Prostate gland (tissue), 2 donors: ENCODE measurements at regions not wholly inside any gene's neighbourhood (a gene's known extent, or its start where the extent isn't known, plus 50 kb on each side); places are given as distances from the start of the nearest gene placed in this dataset.

Source experiments
- DNase-seq: peaks from one replicate; pipeline ENCODE4 v3.0.0-alpha.2; 2019; ENCODE audit warnings: low spot score
- H3K27ac ChIP-seq, 2 donors: fragments of 200-600 bp; sonication (generic); 2 replicates each; pipeline ENCODE4 v1.5.1; 2017 to 2019
- H3K27me3 ChIP-seq: fragments of 200-600 bp; sonication (generic); replicated peaks from 2 replicates; pipeline ENCODE4 v1.5.1; 2019; ENCODE audit not compliant: insufficient read depth
- H3K36me3 ChIP-seq, 2 donors: fragments of 200-600 bp; sonication (generic); 1 replicate in 1 of 2; 2 replicates in 1 of 2; pipeline versions ENCODE4 v1.5.1 to v1.8.1; 2017 to 2019
- H3K4me1 ChIP-seq: fragments of 200-600 bp; sonication (generic); replicated peaks from 2 replicates; pipeline ENCODE4 v1.5.1; 2019
- H3K4me3 ChIP-seq, 2 donors: fragments of 200-600 bp; sonication (generic); 2 replicates each; pipeline ENCODE4 v1.5.1; 2017 to 2019
- H3K9me3 ChIP-seq: fragments of 200-600 bp; sonication (generic); 2 replicates; pipeline ENCODE4 v1.5.1; 2017
- POLR2A ChIP-seq: fragments of 450-650 bp; IDR thresholded peaks from one replicate; pipeline ENCODE4 v1.6.1; 2016; ENCODE audit warnings: antibody characterized with exemption, mild to moderate bottlenecking
- POLR2AphosphoS5 ChIP-seq: sonication (generic); formaldehyde crosslinking; IDR thresholded peaks from one replicate; pipeline ENCODE4 v1.6.1; 2017; ENCODE audit warnings: antibody characterized with exemption
- WGBS: methylation state at CpG from one replicate; pipeline ENCODE4 v1.1.5; 2018; 5-methylcytosine and 5-hydroxymethylcytosine counted together
- intact Hi-C: fragments of 100-400 bp; cut with DNase I; formaldehyde crosslinking; loops from one replicate; pipeline ENCODE4 v1.14.2; 2022
- TF ChIP-seq, protein P1 (sequence below), 4 experiments: fragments of 200-600 bp in 2 of 4; fragments of 450-650 bp in 2 of 4; sonication (generic) in 2 of 4; IDR thresholded peaks; 1 replicate in 3 of 4; 2 replicates in 1 of 4; pipeline ENCODE4 v1.5.1; 2016 to 2019; ENCODE audit warnings: antibody characterized with exemption in 4 of 4, mild to moderate bottlenecking in 2 of 4, moderate library complexity in 2 of 4

DNA sequence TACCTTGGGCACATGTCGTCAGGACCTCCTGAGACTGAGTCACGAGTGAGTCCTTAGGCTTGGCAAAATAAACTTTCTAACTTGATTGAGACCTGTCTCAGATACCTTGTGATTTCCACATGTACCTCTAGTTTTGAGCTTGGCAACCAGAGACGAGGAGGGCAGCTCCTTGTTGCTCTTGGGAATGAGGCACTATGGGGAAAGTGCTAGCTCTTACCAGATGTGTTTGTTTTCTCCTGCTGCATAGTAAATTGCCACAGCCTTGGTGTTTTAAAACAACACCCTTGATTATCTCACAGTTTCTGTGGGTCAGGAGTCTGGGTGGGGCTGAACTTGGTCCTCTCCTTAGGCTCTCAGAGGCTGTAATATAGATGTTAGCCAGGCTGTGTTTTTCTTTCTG lies 59.1 kb upstream of the MAML3 start:
- intact Hi-C loops: no loop called here
- Histone ChIP-seq H3K36me3 (no peaks in the 10 kb centered on the region), H3K27ac (no peak overlapping the region), H3K27me3 (no peaks in the 10 kb centered on the region), H3K9me3 (no peaks in the 10 kb centered on the region), H3K4me1 (no peaks in the 10 kb centered on the region), H3K4me3 (no peak overlapping the region)
- WGBS: 86% methylated on average over 3 of the region's 3 CpGs
- no peak for DNase-seq
- TF ChIP-seq POLR2AphosphoS5 (no peak), POLR2A (no peak)
- TF ChIP-seq, protein P1, sequence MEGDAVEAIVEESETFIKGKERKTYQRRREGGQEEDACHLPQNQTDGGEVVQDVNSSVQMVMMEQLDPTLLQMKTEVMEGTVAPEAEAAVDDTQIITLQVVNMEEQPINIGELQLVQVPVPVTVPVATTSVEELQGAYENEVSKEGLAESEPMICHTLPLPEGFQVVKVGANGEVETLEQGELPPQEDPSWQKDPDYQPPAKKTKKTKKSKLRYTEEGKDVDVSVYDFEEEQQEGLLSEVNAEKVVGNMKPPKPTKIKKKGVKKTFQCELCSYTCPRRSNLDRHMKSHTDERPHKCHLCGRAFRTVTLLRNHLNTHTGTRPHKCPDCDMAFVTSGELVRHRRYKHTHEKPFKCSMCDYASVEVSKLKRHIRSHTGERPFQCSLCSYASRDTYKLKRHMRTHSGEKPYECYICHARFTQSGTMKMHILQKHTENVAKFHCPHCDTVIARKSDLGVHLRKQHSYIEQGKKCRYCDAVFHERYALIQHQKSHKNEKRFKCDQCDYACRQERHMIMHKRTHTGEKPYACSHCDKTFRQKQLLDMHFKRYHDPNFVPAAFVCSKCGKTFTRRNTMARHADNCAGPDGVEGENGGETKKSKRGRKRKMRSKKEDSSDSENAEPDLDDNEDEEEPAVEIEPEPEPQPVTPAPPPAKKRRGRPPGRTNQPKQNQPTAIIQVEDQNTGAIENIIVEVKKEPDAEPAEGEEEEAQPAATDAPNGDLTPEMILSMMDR (IDR thresholded peaks at IDR 0.05): no peak

DNA sequence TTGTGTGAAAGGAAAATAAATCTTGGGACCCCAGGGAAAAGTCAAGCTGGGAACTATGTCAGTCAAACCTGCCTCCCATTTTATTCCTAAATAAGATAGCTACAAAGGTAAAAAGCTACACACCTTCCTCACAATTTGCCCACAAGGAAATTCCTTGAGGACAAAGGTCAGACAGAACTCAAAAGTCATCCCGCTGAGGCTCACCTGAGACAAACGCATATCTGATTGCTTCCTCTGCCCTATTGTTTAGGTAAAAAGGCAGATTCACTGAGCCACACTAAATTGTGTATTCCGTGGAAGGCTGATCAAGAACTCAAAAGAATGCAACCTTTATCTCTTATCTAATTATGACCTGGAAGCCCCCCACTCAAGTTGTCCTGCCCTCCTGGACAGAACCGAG lies 58.7 kb upstream of the MAML3 start:
- no peak overlapping the region for H3K4me3 ChIP-seq
- no peak overlapping the region for H3K27ac ChIP-seq
- no peaks in the 10 kb centered on the region for H3K27me3 ChIP-seq
- no peaks in the 10 kb centered on the region for H3K36me3 ChIP-seq
- TF ChIP-seq, protein P1 (IDR thresholded peaks at IDR 0.05): no peak
- TF ChIP-seq POLR2AphosphoS5: no peak
- TF ChIP-seq POLR2A: no peak
- intact Hi-C loops: no loop called here
- H3K9me3 ChIP-seq: no peaks in the 10 kb centered on the region
- H3K4me1 ChIP-seq: no peaks in the 10 kb centered on the region
- no peak for DNase-seq
- 70% methylated on average over 4 of the region's 4 CpGs for WGBS

DNA sequence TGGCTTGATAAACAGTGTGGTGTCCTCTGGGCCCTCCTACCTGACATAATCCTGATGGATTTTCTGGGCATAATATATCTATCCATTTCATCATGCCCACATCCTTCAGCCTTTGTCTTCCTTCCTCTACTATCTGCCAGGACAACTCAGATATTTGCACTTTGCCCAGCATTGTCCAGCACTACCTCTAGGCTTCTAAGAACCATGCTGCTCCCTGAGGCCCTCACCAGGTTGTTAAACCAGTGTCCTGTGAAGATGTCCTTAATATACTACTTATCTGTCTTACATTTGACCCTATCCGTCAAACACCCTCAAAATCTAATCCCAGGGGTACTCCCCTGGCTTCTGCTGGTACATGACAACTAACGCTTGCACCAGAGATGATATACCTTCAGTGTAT lies 58.2 kb upstream of the MAML3 start:
- no peaks in the 10 kb centered on the region for H3K36me3 ChIP-seq
- TF ChIP-seq, protein P1 (IDR thresholded peaks at IDR 0.05): no peak
- TF ChIP-seq POLR2A (no peak), POLR2AphosphoS5 (no peak)
- H3K27ac ChIP-seq: no peak overlapping the region
- no peaks in the 10 kb centered on the region for H3K27me3 ChIP-seq
- H3K4me1 ChIP-seq: no peaks in the 10 kb centered on the region
- intact Hi-C loops: no loop called here
- 100% methylated on average over 2 of the region's 2 CpGs for WGBS
- no peak for DNase-seq
- no peaks in the 10 kb centered on the region for H3K9me3 ChIP-seq
- H3K4me3 ChIP-seq: no peak overlapping the region

- WGBS: 76% methylated on average over 2 of the region's 2 CpGs
- TF ChIP-seq, protein P1 (IDR thresholded peaks at IDR 0.05): no peak
- TF ChIP-seq POLR2AphosphoS5 (no peak), POLR2A (no peak)
- H3K9me3 ChIP-seq: no peaks in the 10 kb centered on the region
These were observed 57.7 kb upstream of the MAML3 start for GRCh38 chr4:140211693-140212092.

DNA sequence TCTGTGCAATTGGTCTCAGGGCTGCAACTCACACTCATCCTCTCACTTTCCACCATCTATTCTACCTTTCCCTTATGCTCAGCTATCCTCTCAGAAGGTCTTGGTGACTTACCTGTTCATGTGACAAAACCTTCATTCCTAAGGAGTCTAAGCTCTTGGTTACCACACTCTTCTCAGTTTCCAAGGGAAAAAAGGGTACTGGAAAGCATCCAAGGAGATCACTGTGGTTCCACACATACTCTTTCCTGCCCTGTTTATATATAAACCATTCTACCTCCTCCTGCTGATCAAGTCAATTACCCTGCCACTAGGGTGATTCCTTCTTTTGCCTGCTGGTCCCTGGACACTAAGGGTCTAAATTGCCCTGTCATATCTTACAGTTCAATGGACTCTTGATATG lies 57.2 kb upstream of the MAML3 start:
- TF ChIP-seq POLR2A: no peak
- TF ChIP-seq, protein P1 (IDR thresholded peaks at IDR 0.05): no peak
- no peak for TF ChIP-seq POLR2AphosphoS5
- H3K27me3 ChIP-seq: no peaks in the 10 kb centered on the region
- H3K27ac ChIP-seq: no peak overlapping the region
- H3K4me3 ChIP-seq: no peak overlapping the region
- no peaks in the 10 kb centered on the region for H3K36me3 ChIP-seq
- no peak for DNase-seq
- intact Hi-C loops: no loop called here
- no peaks in the 10 kb centered on the region for H3K4me1 ChIP-seq
- no peaks in the 10 kb centered on the region for H3K9me3 ChIP-seq

More at GRCh38 chr4:140211693-140212092, 57.7 kb upstream of the MAML3 start:
- no peaks in the 10 kb centered on the region for H3K4me1 ChIP-seq
- intact Hi-C loops: no loop called here
- DNase-seq: no peak
- no peak overlapping the region for H3K4me3 ChIP-seq
- no peaks in the 10 kb centered on the region for H3K27me3 ChIP-seq
- H3K36me3 ChIP-seq: no peaks in the 10 kb centered on the region
- H3K27ac ChIP-seq: no peak overlapping the region
